HCT116 (cell line): ENCODE measurements at regions not wholly inside any gene's neighbourhood (a gene's known extent, or its start where the extent isn't known, plus 50 kb on each side); places are given as distances from the start of the nearest gene placed in this dataset.

Experiments used
- ATAC-seq: fragments of 200-7000 bp; cut with Tn5 transposase; 2 replicates; pipeline ENCODE4 v1.9.1; 2020; ENCODE audit warnings: mild to moderate bottlenecking, moderate library complexity
- BruUV-seq: library from RNA; stranded (reverse); fragments of 400-500 nt; replicated peaks from 2 replicates; lab custom pipeline; 2021; lab: Mats Ljungman, UMichigan
- CTCF ChIA-PET: fragments of 300-600 bp; sonication (Branson Sonifier 250); formaldehyde crosslinking; loops from one replicate; lab custom pipeline; 2021; ENCODE audit warnings: antibody characterized with exemption; lab: Charles Lee
- POLR2A ChIA-PET: fragments of 300-600, 350-600 bp; sonication (Branson Sonifier 250); formaldehyde crosslinking; loops from one replicate; lab custom pipeline; 2021; ENCODE audit warnings: antibody characterized with exemption; lab: Charles Lee
- RAD21 ChIA-PET, 2 experiments: fragments of 300-600 bp; sonication (Branson Sonifier 250); formaldehyde crosslinking; loops; one replicate each; lab custom pipeline; 2023; ENCODE audit warnings: low total read pairs in 2 of 2; ENCODE audit not compliant: uncharacterized antibody in 2 of 2, unreplicated experiment in 2 of 2, low non-redundant PET in 1 of 2; lab: Charles Lee
- DNase-seq: peaks from one replicate; pipeline ENCODE4 v3.0.0-alpha.2; 2010; ENCODE audit warnings: low read depth, low spot score
- H2AFZ ChIP-seq: fragments of 200-600 bp; shearing (Covaris generic), sonication (generic); 2 replicates; pipeline ENCODE4 v1.6.1; 2017; ENCODE audit warnings: low read depth, mixed run types, mixed read lengths, antibody characterized with exemption, low read length; ENCODE audit not compliant: poor library complexity, severe bottlenecking
- H3K27ac ChIP-seq: 2 replicates; pipeline ENCODE4 v1.5.1; 2012; ENCODE audit warnings: low read depth, low read length
- H3K27me3 ChIP-seq: fragments of 200-600 bp; sonication (generic); 2 replicates; pipeline ENCODE4 v1.6.1; 2016; ENCODE audit warnings: mixed run types, low read length, mixed read lengths; ENCODE audit not compliant: insufficient read depth
- H3K36me3 ChIP-seq, 2 experiments: fragments of 200-500 bp in 1 of 2; fragments of 200-600 bp in 1 of 2; sonication (Bioruptor generic) in 1 of 2; sonication (generic) in 1 of 2; 2 replicates each; pipeline versions ENCODE4 v1.5.1 to v1.6.1; 2014 to 2016; ENCODE audit warnings: low read length in 2 of 2, inconsistent platforms in 1 of 2, mixed read lengths in 1 of 2, mixed run types in 1 of 2; ENCODE audit not compliant: insufficient read depth in 2 of 2, control insufficient read depth in 1 of 2
- H3K4me1 ChIP-seq, 2 experiments: fragments of 200-600 bp in 1 of 2; sonication (generic) in 1 of 2; 2 replicates each; pipeline versions ENCODE4 v1.5.1 to v1.6.1; 2012 to 2017; ENCODE audit warnings: low read length in 2 of 2, inconsistent platforms in 1 of 2, mild to moderate bottlenecking in 1 of 2, mixed read lengths in 1 of 2, mixed run types in 1 of 2, moderate library complexity in 1 of 2; ENCODE audit not compliant: insufficient read depth in 2 of 2, control insufficient read depth in 1 of 2
- H3K4me2 ChIP-seq: fragments of 200-600 bp; sonication (generic); 2 replicates; pipeline ENCODE4 v1.6.1; 2017; ENCODE audit warnings: mixed run types, low read length, mixed read lengths
- H3K4me3 ChIP-seq, 2 experiments: fragments of 200-600 bp in 1 of 2; sonication (generic) in 1 of 2; replicated peaks in 1 of 2; 2 replicates each; pipeline ENCODE4 v1.5.1; 2011 to 2016; ENCODE audit warnings: low read length in 2 of 2, control low read depth in 1 of 2, low read depth in 1 of 2, mild to moderate bottlenecking in 1 of 2, mixed read lengths in 1 of 2, mixed run types in 1 of 2
- H3K79me2 ChIP-seq: fragments of 200-600 bp; sonication (generic); 2 replicates; pipeline ENCODE4 v1.6.1; 2017; ENCODE audit warnings: mild to moderate bottlenecking, mixed run types, low read length, moderate library complexity, mixed read lengths; ENCODE audit not compliant: insufficient read depth
- H3K9ac ChIP-seq: fragments of 200-600 bp; sonication (generic); 2 replicates; pipeline ENCODE4 v1.6.1; 2016; ENCODE audit warnings: low read length, mixed read lengths
- H3K9me2 ChIP-seq: fragments of 200-600 bp; sonication (generic), shearing (Covaris generic); 2 replicates; pipeline ENCODE4 v1.6.1; 2017; ENCODE audit warnings: mixed run types, mild to moderate bottlenecking, moderate library complexity; ENCODE audit not compliant: insufficient read depth
- H3K9me3 ChIP-seq, 2 experiments: fragments of 200-500 bp in 1 of 2; fragments of 200-600 bp in 1 of 2; sonication (Bioruptor generic) in 1 of 2; sonication (generic) in 1 of 2; 2 replicates each; pipeline ENCODE4 v1.6.1; 2014 to 2017; ENCODE audit warnings: low read length in 2 of 2, mixed read lengths in 2 of 2, inconsistent platforms in 1 of 2, low read depth in 1 of 2, mild to moderate bottlenecking in 1 of 2, mixed run types in 1 of 2, moderate library complexity in 1 of 2; ENCODE audit not compliant: control insufficient read depth in 1 of 2, insufficient read depth in 1 of 2
- H4K20me1 ChIP-seq: fragments of 200-600 bp; sonication (generic), shearing (Covaris generic); 2 replicates; pipeline ENCODE4 v1.6.1; 2017; ENCODE audit warnings: mixed run types, mild to moderate bottlenecking, moderate library complexity; ENCODE audit not compliant: insufficient read depth
- CBX3 ChIP-seq: IDR thresholded peaks from 2 replicates; pipeline ENCODE4 v1.6.1; 2012; ENCODE audit warnings: low read depth
- CEBPB ChIP-seq: IDR thresholded peaks from 2 replicates; pipeline ENCODE4 v1.6.1; 2012; ENCODE audit warnings: low read depth
- EGR1 ChIP-seq: IDR thresholded peaks from 2 replicates; pipeline ENCODE4 v1.6.1; 2012; ENCODE audit warnings: low read depth
- ELF1 ChIP-seq: IDR thresholded peaks from 2 replicates; pipeline ENCODE4 v1.6.1; 2012; ENCODE audit warnings: low read depth, borderline replicate concordance
- FOSL1 ChIP-seq: IDR thresholded peaks from 2 replicates; pipeline ENCODE4 v1.6.1; 2012; ENCODE audit warnings: low read depth
- JUND ChIP-seq: IDR thresholded peaks from 2 replicates; pipeline ENCODE4 v1.6.1; 2012
- POLR2A ChIP-seq: IDR thresholded peaks from 2 replicates; pipeline ENCODE4 v1.7.0; 2011; ENCODE audit warnings: borderline replicate concordance; ENCODE audit not compliant: insufficient read depth, insufficient read length; ENCODE audit errors: extremely low read depth
- POLR2AphosphoS5 ChIP-seq: IDR thresholded peaks from 2 replicates; pipeline ENCODE4 v1.6.1; 2011; ENCODE audit warnings: mild to moderate bottlenecking, low read depth, low read length, moderate library complexity
- RAD21 ChIP-seq: IDR thresholded peaks from 2 replicates; pipeline ENCODE4 v1.6.1; 2012; ENCODE audit warnings: low read depth, mild to moderate bottlenecking
- SIN3A ChIP-seq: IDR thresholded peaks from 2 replicates; pipeline ENCODE4 v1.6.1; 2012; ENCODE audit warnings: low read depth
- SP1 ChIP-seq: IDR thresholded peaks from 2 replicates; pipeline ENCODE4 v1.6.1; 2012; ENCODE audit warnings: low read depth
- SRF ChIP-seq: IDR thresholded peaks from 2 replicates; pipeline ENCODE4 v1.6.1; 2012; ENCODE audit warnings: low read depth
- YY1 ChIP-seq: IDR thresholded peaks from 2 replicates; pipeline ENCODE4 v1.6.1; 2011; ENCODE audit warnings: low read length, low read depth, moderate library complexity, mild to moderate bottlenecking; ENCODE audit not compliant: insufficient replicate concordance; ENCODE audit errors: extremely low read depth
- ZFX ChIP-seq: fragments of 450-650 bp; IDR thresholded peaks from 2 replicates; pipeline ENCODE4 v1.6.1; 2017
- ZNF274 ChIP-seq: fragments of 200-500 bp; sonication (Bioruptor generic); IDR thresholded peaks from 2 replicates; pipeline ENCODE4 v1.6.1; 2014; ENCODE audit warnings: mild to moderate bottlenecking, low read depth, low read length, inconsistent platforms
- intact Hi-C: fragments of 100-400 bp; cut with micrococcal nuclease; formaldehyde crosslinking; loops from 2 replicates; pipeline ENCODE4 v1.10.0; 2022
- TF ChIP-seq, protein P1 (sequence below), 3 experiments: fragments of 200-600 bp in 1 of 3; sonication (generic) in 1 of 3; IDR thresholded peaks in 2 of 3; conservative IDR thresholded peaks in 1 of 3; 2 replicates each; pipeline ENCODE4 v1.5.1; 2012 to 2017; ENCODE audit warnings: low read depth in 2 of 3, low read length in 2 of 3, antibody characterized with exemption in 1 of 3, borderline replicate concordance in 1 of 3, control low read depth in 1 of 3, mild to moderate bottlenecking in 1 of 3, mixed read lengths in 1 of 3, mixed run types in 1 of 3, moderate library complexity in 1 of 3; ENCODE audit not compliant: insufficient read depth in 1 of 3
- TF ChIP-seq, protein P2 (sequence below): IDR thresholded peaks from 2 replicates; pipeline ENCODE4 v1.6.1; 2012; ENCODE audit warnings: low read depth
- TF ChIP-seq, protein P3 (sequence below): IDR thresholded peaks from 2 replicates; pipeline ENCODE4 v1.6.1; 2012
- TF ChIP-seq, protein P4 (sequence below): IDR thresholded peaks from 2 replicates; pipeline ENCODE4 v1.6.1; 2011; ENCODE audit warnings: mild to moderate bottlenecking, low read length, moderate library complexity; ENCODE audit not compliant: insufficient replicate concordance; ENCODE audit errors: extremely low read depth

DNA sequence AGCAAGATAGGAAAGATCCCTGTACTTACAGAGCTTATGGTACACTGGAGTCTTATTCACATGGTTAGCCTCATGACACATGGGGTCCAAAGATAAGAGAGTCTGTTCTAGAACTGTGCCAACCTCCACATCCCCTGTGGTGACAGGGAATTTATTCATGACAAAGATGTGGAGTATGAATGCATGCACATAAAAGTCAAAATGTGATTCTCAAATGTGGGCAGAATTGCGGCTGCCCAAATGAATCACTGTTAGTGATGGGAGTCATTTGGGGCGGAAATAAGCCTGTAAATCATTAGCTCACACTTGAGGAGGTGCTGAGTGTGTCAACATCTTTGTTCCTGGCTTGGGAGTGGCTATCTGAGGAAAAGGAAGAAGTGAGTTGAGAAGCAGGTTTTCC is 560.6 kb downstream of the SLC4A3 start (continued):
- 0 out of 2 replicates have a peak, but pooled peaks have one; percentile 34 for TF ChIP-seq FOSL1

DNA sequence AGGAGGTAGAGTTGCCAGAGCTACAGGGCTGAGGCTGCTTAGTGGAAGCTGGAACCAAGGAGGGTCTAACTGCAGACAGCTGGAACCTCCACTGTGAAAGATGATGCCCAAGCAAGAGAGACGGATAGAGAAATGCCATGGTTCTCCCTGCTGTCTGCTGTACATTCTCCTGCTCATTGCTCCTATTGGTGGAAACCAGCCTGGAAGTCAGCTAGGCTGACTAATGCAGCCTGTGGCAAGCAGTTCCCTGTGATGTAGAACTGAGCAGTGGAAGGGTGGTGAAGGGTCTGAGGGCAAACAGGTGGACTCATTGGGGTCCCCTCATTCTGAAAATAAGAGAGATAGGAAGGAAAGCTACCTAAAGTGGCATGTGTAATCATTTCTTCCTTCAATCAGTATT is 563.6 kb downstream of the SLC4A3 start:
- DNase-seq = no peak
- CTCF ChIA-PET = no interaction called here
- Histone ChIP-seq H3K9me3 (peaks cover 5 to 18% of the 10 kb centered on the region in 2 experiments; a peak in 2 of 4 replicates), H3K4me2 (no peak overlapping the region), H3K9me2 (no peaks in the 10 kb centered on the region), H3K36me3 (no peaks in the 10 kb centered on the region; a peak in 1 of 4 replicates), H3K27me3 (no peaks in the 10 kb centered on the region), H3K79me2 (no peaks in the 10 kb centered on the region), H3K27ac (no peak overlapping the region), H4K20me1 (no peaks in the 10 kb centered on the region), H3K4me3 (no peak overlapping the region), H2AFZ (no peak overlapping the region), H3K9ac (no peak overlapping the region), H3K4me1 (peaks cover 0 to 33% of the 10 kb centered on the region in 2 experiments; a peak in 2 of 4 replicates)
- TF ChIP-seq ELF1 (no peak), ZFX (no peak), YY1 (no peak), CEBPB (no peak), CBX3 (no peak), FOSL1 (no peak), SRF (no peak), SP1 (no peak), ZNF274 (no peak), RAD21 (no peak), POLR2AphosphoS5 (no peak), EGR1 (no peak), POLR2A (no peak), JUND (no peak), SIN3A (no peak)
- TF ChIP-seq, protein P1, sequence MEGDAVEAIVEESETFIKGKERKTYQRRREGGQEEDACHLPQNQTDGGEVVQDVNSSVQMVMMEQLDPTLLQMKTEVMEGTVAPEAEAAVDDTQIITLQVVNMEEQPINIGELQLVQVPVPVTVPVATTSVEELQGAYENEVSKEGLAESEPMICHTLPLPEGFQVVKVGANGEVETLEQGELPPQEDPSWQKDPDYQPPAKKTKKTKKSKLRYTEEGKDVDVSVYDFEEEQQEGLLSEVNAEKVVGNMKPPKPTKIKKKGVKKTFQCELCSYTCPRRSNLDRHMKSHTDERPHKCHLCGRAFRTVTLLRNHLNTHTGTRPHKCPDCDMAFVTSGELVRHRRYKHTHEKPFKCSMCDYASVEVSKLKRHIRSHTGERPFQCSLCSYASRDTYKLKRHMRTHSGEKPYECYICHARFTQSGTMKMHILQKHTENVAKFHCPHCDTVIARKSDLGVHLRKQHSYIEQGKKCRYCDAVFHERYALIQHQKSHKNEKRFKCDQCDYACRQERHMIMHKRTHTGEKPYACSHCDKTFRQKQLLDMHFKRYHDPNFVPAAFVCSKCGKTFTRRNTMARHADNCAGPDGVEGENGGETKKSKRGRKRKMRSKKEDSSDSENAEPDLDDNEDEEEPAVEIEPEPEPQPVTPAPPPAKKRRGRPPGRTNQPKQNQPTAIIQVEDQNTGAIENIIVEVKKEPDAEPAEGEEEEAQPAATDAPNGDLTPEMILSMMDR (IDR thresholded peaks at IDR 0.05 in 2 of 3, conservative IDR thresholded peaks at IDR 0.05 in 1 of 3; ENCODE audit: borderline replicate concordance in 1 of 3, insufficient read depth in 1 of 3, low read depth in 2 of 3, low read length in 2 of 3) = no peak
- TF ChIP-seq, protein P2, sequence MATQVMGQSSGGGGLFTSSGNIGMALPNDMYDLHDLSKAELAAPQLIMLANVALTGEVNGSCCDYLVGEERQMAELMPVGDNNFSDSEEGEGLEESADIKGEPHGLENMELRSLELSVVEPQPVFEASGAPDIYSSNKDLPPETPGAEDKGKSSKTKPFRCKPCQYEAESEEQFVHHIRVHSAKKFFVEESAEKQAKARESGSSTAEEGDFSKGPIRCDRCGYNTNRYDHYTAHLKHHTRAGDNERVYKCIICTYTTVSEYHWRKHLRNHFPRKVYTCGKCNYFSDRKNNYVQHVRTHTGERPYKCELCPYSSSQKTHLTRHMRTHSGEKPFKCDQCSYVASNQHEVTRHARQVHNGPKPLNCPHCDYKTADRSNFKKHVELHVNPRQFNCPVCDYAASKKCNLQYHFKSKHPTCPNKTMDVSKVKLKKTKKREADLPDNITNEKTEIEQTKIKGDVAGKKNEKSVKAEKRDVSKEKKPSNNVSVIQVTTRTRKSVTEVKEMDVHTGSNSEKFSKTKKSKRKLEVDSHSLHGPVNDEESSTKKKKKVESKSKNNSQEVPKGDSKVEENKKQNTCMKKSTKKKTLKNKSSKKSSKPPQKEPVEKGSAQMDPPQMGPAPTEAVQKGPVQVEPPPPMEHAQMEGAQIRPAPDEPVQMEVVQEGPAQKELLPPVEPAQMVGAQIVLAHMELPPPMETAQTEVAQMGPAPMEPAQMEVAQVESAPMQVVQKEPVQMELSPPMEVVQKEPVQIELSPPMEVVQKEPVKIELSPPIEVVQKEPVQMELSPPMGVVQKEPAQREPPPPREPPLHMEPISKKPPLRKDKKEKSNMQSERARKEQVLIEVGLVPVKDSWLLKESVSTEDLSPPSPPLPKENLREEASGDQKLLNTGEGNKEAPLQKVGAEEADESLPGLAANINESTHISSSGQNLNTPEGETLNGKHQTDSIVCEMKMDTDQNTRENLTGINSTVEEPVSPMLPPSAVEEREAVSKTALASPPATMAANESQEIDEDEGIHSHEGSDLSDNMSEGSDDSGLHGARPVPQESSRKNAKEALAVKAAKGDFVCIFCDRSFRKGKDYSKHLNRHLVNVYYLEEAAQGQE = no peak
- TF ChIP-seq, protein P3, sequence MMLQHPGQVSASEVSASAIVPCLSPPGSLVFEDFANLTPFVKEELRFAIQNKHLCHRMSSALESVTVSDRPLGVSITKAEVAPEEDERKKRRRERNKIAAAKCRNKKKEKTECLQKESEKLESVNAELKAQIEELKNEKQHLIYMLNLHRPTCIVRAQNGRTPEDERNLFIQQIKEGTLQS = no peak
- TF ChIP-seq, protein P4, sequence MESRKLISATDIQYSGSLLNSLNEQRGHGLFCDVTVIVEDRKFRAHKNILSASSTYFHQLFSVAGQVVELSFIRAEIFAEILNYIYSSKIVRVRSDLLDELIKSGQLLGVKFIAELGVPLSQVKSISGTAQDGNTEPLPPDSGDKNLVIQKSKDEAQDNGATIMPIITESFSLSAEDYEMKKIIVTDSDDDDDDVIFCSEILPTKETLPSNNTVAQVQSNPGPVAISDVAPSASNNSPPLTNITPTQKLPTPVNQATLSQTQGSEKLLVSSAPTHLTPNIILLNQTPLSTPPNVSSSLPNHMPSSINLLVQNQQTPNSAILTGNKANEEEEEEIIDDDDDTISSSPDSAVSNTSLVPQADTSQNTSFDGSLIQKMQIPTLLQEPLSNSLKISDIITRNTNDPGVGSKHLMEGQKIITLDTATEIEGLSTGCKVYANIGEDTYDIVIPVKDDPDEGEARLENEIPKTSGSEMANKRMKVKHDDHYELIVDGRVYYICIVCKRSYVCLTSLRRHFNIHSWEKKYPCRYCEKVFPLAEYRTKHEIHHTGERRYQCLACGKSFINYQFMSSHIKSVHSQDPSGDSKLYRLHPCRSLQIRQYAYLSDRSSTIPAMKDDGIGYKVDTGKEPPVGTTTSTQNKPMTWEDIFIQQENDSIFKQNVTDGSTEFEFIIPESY = no peak
- RAD21 ChIA-PET = no interaction called here
- POLR2A ChIA-PET = no interaction called here
- no peak for ATAC-seq
- intact Hi-C loops = no loop called here
- no TSS peak for BruUV-seq
